Left lung (tissue), 4 donors: ENCODE measurements at regions not wholly inside any gene's neighbourhood (a gene's known extent, or its start where the extent isn't known, plus 50 kb on each side); places are given as distances from the start of the nearest gene placed in this dataset.
"Not testable (repeated sequence)": the region's sequence is repeated elsewhere in the genome, so short reads cannot be mapped to it uniquely, and the experiment has no call there.

Source experiments
- ATAC-seq: fragments of 200-7000 bp; cut with Tn5 transposase; one replicate; pipeline ENCODE4 v1.9.1; 2020; ENCODE audit warnings: moderate library complexity
- DNase-seq, 4 donors: peaks; one replicate each; pipeline ENCODE4 v3.0.0-alpha.2; 2013 to 2020
- H3K27ac ChIP-seq, 2 donors: fragments of 200-600 bp; sonication (generic) in 1 of 2; one replicate each; pipeline versions ENCODE4 v1.5.0 to v1.8.0; 2020 to 2021
- H3K27me3 ChIP-seq, 2 donors: fragments of 200-600 bp; sonication (generic) in 1 of 2; one replicate each; pipeline versions ENCODE4 v1.5.0 to v1.8.0; 2020 to 2021
- H3K36me3 ChIP-seq, 2 donors: fragments of 200-600 bp; sonication (generic) in 1 of 2; one replicate each; pipeline versions ENCODE4 v1.5.0 to v1.8.0; 2020 to 2021
- H3K4me1 ChIP-seq, 2 donors: fragments of 200-600 bp; one replicate each; pipeline ENCODE4 v1.8.0; 2021
- H3K4me3 ChIP-seq, 2 donors: fragments of 200-600 bp; sonication (generic) in 1 of 2; one replicate each; pipeline versions ENCODE4 v1.5.0 to v1.8.0; 2020 to 2021; ENCODE audit warnings: mild to moderate bottlenecking in 1 of 2
- H3K9me3 ChIP-seq, 2 donors: fragments of 200-600 bp; sonication (generic) in 1 of 2; one replicate each; pipeline versions ENCODE4 v1.5.0 to v1.8.0; 2020 to 2021
- intact Hi-C, 2 donors: fragments of 100-400 bp; cut with DNase I; formaldehyde crosslinking; loops; one replicate each; pipeline versions ENCODE4 v1.11.2 to v1.14.2; 2022
- TF ChIP-seq, protein P1 (sequence below), 2 donors: fragments of 200-600 bp; sonication (generic) in 1 of 2; IDR thresholded peaks; one replicate each; pipeline versions ENCODE4 v1.5.0 to v1.8.0; 2021; ENCODE audit warnings: antibody characterized with exemption in 2 of 2
- donor health status: DM: no; HTN: yes; CAD: no.
- donor health status: DM: no; HTN: no; CAD: no.

GRCh38 chr16:26500326-26500725 is 566.4 kb upstream of the C16orf82 start:
- DNase-seq (no peak), ATAC-seq (no peak)
- H3K9me3 ChIP-seq, result no peaks in the 10 kb centered on the region
- intact Hi-C loops, result no loop called here
- H3K36me3 ChIP-seq, result no peaks in the 10 kb centered on the region
- no peak overlapping the region for H3K27ac ChIP-seq
- no peak overlapping the region for H3K4me3 ChIP-seq
- TF ChIP-seq, protein P1, sequence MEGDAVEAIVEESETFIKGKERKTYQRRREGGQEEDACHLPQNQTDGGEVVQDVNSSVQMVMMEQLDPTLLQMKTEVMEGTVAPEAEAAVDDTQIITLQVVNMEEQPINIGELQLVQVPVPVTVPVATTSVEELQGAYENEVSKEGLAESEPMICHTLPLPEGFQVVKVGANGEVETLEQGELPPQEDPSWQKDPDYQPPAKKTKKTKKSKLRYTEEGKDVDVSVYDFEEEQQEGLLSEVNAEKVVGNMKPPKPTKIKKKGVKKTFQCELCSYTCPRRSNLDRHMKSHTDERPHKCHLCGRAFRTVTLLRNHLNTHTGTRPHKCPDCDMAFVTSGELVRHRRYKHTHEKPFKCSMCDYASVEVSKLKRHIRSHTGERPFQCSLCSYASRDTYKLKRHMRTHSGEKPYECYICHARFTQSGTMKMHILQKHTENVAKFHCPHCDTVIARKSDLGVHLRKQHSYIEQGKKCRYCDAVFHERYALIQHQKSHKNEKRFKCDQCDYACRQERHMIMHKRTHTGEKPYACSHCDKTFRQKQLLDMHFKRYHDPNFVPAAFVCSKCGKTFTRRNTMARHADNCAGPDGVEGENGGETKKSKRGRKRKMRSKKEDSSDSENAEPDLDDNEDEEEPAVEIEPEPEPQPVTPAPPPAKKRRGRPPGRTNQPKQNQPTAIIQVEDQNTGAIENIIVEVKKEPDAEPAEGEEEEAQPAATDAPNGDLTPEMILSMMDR (IDR thresholded peaks at IDR 0.05), result no peak
- no peaks in the 10 kb centered on the region for H3K27me3 ChIP-seq
- H3K4me1 ChIP-seq, result no peaks in the 10 kb centered on the region

- TF ChIP-seq, protein P1 (IDR thresholded peaks at IDR 0.05), result no peak
- H3K27me3 ChIP-seq, result no peaks in the 10 kb centered on the region
- H3K9me3 ChIP-seq, result no peaks in the 10 kb centered on the region
- ATAC-seq, result no peak
- no peaks in the 10 kb centered on the region for H3K36me3 ChIP-seq
- H3K4me1 ChIP-seq, result no peaks in the 10 kb centered on the region
- H3K4me3 ChIP-seq, result no peak overlapping the region
- intact Hi-C loops, result no loop called here
- no peak overlapping the region for H3K27ac ChIP-seq
- no peak for DNase-seq
These were observed 561.2 kb upstream of the C16orf82 start for GRCh38 chr16:26505496-26505895.

DNA sequence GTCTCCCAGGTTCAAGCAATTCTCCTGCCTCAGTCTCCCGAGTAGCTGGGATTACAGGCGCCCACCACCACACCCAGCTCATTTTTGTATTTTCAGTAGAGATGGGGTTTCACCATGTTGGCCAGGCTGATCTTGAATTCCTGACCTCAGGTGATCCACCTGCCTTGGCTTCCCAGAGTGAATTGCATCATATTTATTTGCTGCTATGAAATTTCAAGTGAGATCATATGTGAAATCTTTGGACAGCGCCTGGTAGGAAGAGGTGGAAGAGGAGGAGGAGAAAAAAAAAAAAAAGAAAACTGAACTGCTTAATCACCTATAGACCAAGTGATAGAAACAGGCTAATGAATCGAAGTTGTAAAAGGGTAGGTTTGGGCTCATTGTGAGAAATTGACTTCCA is 557.8 kb upstream of the C16orf82 start:
- ATAC-seq, intact Hi-C loops, H3K27me3 ChIP-seq, H3K36me3 ChIP-seq, H3K4me1 ChIP-seq, H3K9me3 ChIP-seq, DNase-seq, H3K27ac ChIP-seq, H3K4me3 ChIP-seq: not testable (repeated sequence)

- ATAC-seq, result no peak
These were observed 555.8 kb upstream of the C16orf82 start for GRCh38 chr16:26510924-26511323.

DNA sequence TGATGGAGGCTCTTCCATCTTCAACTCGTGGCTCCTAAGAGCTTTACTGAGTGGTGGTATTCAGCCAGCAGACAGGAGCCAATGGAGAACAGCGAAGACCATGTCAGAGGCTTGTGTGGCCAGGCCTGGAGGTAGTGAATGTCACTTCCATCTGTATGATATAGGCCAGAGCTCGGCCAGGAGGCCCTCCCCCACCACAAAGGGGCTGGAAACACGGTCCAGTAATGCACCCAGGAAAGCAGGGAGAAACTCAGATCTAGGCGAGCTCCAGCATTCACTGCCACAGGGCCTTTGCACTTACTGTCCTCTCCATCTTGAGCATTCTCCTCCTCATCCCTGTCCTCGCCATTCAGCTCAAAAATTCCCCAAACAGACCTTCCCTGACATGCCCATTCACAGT is 555.3 kb upstream of the C16orf82 start:
- no peaks in the 10 kb centered on the region for H3K27me3 ChIP-seq
- H3K9me3 ChIP-seq, result peaks cover 0 to 1% of the 10 kb centered on the region in 2 donors
- intact Hi-C loops, result no loop called here
- no peaks in the 10 kb centered on the region for H3K4me1 ChIP-seq
- TF ChIP-seq, protein P1 (IDR thresholded peaks at IDR 0.05), result no peak
- no peak for ATAC-seq
- no peak overlapping the region for H3K27ac ChIP-seq
- H3K4me3 ChIP-seq, result no peak overlapping the region
- DNase-seq, result no peak
- no peaks in the 10 kb centered on the region for H3K36me3 ChIP-seq

More at GRCh38 chr16:26510924-26511323, 555.8 kb upstream of the C16orf82 start:
- Histone ChIP-seq H3K9me3 (peaks cover 0 to 1% of the 10 kb centered on the region in 2 donors), H3K4me1 (no peaks in the 10 kb centered on the region), H3K4me3 (no peak overlapping the region), H3K27ac (no peak overlapping the region), H3K27me3 (no peaks in the 10 kb centered on the region), H3K36me3 (no peaks in the 10 kb centered on the region)
- no peak for DNase-seq
- TF ChIP-seq, protein P1 (IDR thresholded peaks at IDR 0.05), result no peak
- intact Hi-C loops, result no loop called here

GRCh38 chr16:26521626-26522025 is 545.1 kb upstream of the C16orf82 start:
- Histone ChIP-seq H3K4me1 (no peaks in the 10 kb centered on the region), H3K27me3 (no peaks in the 10 kb centered on the region), H3K4me3 (no peak overlapping the region), H3K9me3 (no peaks in the 10 kb centered on the region), H3K27ac (no peak overlapping the region), H3K36me3 (no peaks in the 10 kb centered on the region)
- ATAC-seq (no peak), DNase-seq (no peak)
- intact Hi-C loops, result no loop called here
- TF ChIP-seq, protein P1 (IDR thresholded peaks at IDR 0.05), result no peak
